SK-N-SH treated with all-trans-retinoic acid at 6 μM for 48 hours (cell line): ENCODE measurements at regions not wholly inside any gene's neighbourhood (a gene's known extent, or its start where the extent isn't known, plus 50 kb on each side); places are given as distances from the start of the nearest gene placed in this dataset.

Source experiments
- ATAC-seq: fragments of 200-7000 bp; cut with Tn5 transposase; 3 replicates; pipeline ENCODE4 v1.9.1; 2020; ENCODE audit warnings: mild to moderate bottlenecking, moderate library complexity
- BACH2 ChIP-seq: fragments of 250-450 bp; sonication (Bioruptor Pico); IDR thresholded peaks from 2 replicates; pipeline ENCODE4 v1.9.0; 2021; ENCODE audit warnings: mild to moderate bottlenecking, borderline replicate concordance
- CSDC2 ChIP-seq: fragments of 250-450 bp; sonication (Bioruptor Pico); IDR thresholded peaks from 2 replicates; pipeline ENCODE4 v1.5.0; 2020; ENCODE audit warnings: mild to moderate bottlenecking, moderate library complexity
- CSRNP3 ChIP-seq: fragments of 250-450 bp; sonication (Bioruptor Pico); IDR thresholded peaks from 2 replicates; pipeline ENCODE4 v1.5.1; 2021; ENCODE audit warnings: mild to moderate bottlenecking, moderate library complexity
- ESRRG ChIP-seq: fragments of 250-450 bp; sonication (Bioruptor Pico); IDR thresholded peaks from 2 replicates; pipeline ENCODE4 v1.6.1; 2021; ENCODE audit warnings: mild to moderate bottlenecking
- GLIS3 ChIP-seq: fragments of 250-450 bp; sonication (Bioruptor Pico); IDR thresholded peaks from 2 replicates; pipeline ENCODE4 v1.5.0; 2020; ENCODE audit warnings: mild to moderate bottlenecking, moderate library complexity
- OSR1 ChIP-seq: fragments of 250-450 bp; sonication (Bioruptor Pico); IDR thresholded peaks from 2 replicates; pipeline ENCODE4 v1.8.0; 2022; ENCODE audit warnings: moderate library complexity, mild to moderate bottlenecking, inconsistent platforms
- PATZ1 ChIP-seq: fragments of 250-450 bp; sonication (Bioruptor Pico); IDR thresholded peaks from 2 replicates; pipeline ENCODE4 v1.8.0; 2020; ENCODE audit warnings: mild to moderate bottlenecking, moderate library complexity, borderline replicate concordance
- POU6F1 ChIP-seq: fragments of 250-450 bp; sonication (Bioruptor Pico); IDR thresholded peaks from 2 replicates; pipeline ENCODE4 v1.8.0; 2021; ENCODE audit warnings: low read depth, mild to moderate bottlenecking, moderate library complexity, borderline replicate concordance
- PPARA ChIP-seq: fragments of 250-450 bp; sonication (Bioruptor Pico); IDR thresholded peaks from 2 replicates; pipeline ENCODE4 v1.5.0; 2020; ENCODE audit warnings: mild to moderate bottlenecking, borderline replicate concordance
- RARB ChIP-seq: fragments of 250-450 bp; sonication (Bioruptor Pico); IDR thresholded peaks from 2 replicates; pipeline ENCODE4 v1.8.0; 2021; ENCODE audit warnings: mild to moderate bottlenecking, moderate library complexity
- SNAI2 ChIP-seq: fragments of 250-450 bp; sonication (Bioruptor Pico); IDR thresholded peaks from 2 replicates; pipeline ENCODE4 v1.5.0; 2020; ENCODE audit warnings: mild to moderate bottlenecking, moderate library complexity
- TCF4 ChIP-seq: fragments of 250-450 bp; sonication (Bioruptor Pico); IDR thresholded peaks from 2 replicates; pipeline ENCODE4 v1.8.0; 2021; ENCODE audit warnings: mild to moderate bottlenecking, moderate library complexity, borderline replicate concordance
- TSHZ2 ChIP-seq: fragments of 250-450 bp; sonication (Bioruptor Pico); IDR thresholded peaks from 2 replicates; pipeline ENCODE4 v1.5.0; 2020; ENCODE audit warnings: mild to moderate bottlenecking, moderate library complexity
- ZC3H10 ChIP-seq: fragments of 250-450 bp; sonication (Bioruptor Pico); IDR thresholded peaks from 2 replicates; pipeline ENCODE4 v1.5.1; 2021; ENCODE audit warnings: mild to moderate bottlenecking, moderate library complexity
- ZFP3 ChIP-seq: fragments of 250-450 bp; sonication (Bioruptor Pico); IDR thresholded peaks from 2 replicates; pipeline ENCODE4 v1.5.0; 2020; ENCODE audit warnings: mild to moderate bottlenecking, moderate library complexity
- ZFP30 ChIP-seq: fragments of 450-650 bp; formaldehyde crosslinking; IDR thresholded peaks from 2 replicates; pipeline ENCODE4 v1.5.0; 2022; ENCODE audit warnings: mild to moderate bottlenecking, moderate library complexity
- ZNF565 ChIP-seq: fragments of 450-650 bp; formaldehyde crosslinking; conservative IDR thresholded peaks from 2 replicates; pipeline ENCODE4 v1.5.0; 2020; ENCODE audit warnings: low read depth, mild to moderate bottlenecking, moderate library complexity
- ZNF70 ChIP-seq: fragments of 450-650 bp; formaldehyde crosslinking; IDR thresholded peaks from 2 replicates; pipeline ENCODE4 v1.5.0; 2020; ENCODE audit warnings: mild to moderate bottlenecking, moderate library complexity

- ATAC-seq = no peak
- no peak for TF ChIP-seq PATZ1
- TF ChIP-seq ZFP3 = no peak
- TF ChIP-seq PPARA = no peak
- no peak for TF ChIP-seq ZC3H10 (CRISPR knock-in tag)
- no peak for TF ChIP-seq ZNF70 (CRISPR knock-in tag)
- no peak for TF ChIP-seq TSHZ2 (CRISPR knock-in tag)
- TF ChIP-seq ZNF565 (CRISPR knock-in tag) = no peak
- no peak for TF ChIP-seq RARB
- no peak for TF ChIP-seq CSRNP3 (CRISPR knock-in tag)
- no peak for TF ChIP-seq GLIS3 (CRISPR knock-in tag)
- no peak for TF ChIP-seq BACH2
Observed at GRCh38 chr21:27805696-27806095, 838.8 kb upstream of the ADAMTS5 start.

GRCh38 chr21:27804515-27804914 lies 837.6 kb upstream of the ADAMTS5 start:
- TF ChIP-seq TCF4 (CRISPR knock-in tag) (no peak), ESRRG (CRISPR knock-in tag) (no peak), POU6F1 (CRISPR knock-in tag) (no peak), SNAI2 (CRISPR knock-in tag) (no peak), TSHZ2 (CRISPR knock-in tag) (no peak), RARB (no peak), CSRNP3 (CRISPR knock-in tag) (no peak), ZFP30 (CRISPR knock-in tag) (no peak), BACH2 (no peak), PATZ1 (no peak), ZNF565 (CRISPR knock-in tag) (no peak), GLIS3 (CRISPR knock-in tag) (no peak), CSDC2 (no peak), PPARA (no peak), OSR1 (CRISPR knock-in tag) (no peak)
- ATAC-seq = no peak
